Right ventricle myocardium inferior (tissue), 1 donor: ENCODE measurements at regions not wholly inside any gene's neighbourhood (a gene's known extent, or its start where the extent isn't known, plus 50 kb on each side); places are given as distances from the start of the nearest gene placed in this dataset.

Experiments
- ATAC-seq: fragments of 200-7000 bp; cut with Tn5 transposase; one replicate; pipeline ENCODE4 v1.9.1; 2020; ENCODE audit warnings: mild to moderate bottlenecking, moderate library complexity
- DNase-seq: peaks from one replicate; pipeline ENCODE4 v3.0.0; 2021; ENCODE audit errors: missing footprints
- intact Hi-C: fragments of 100-400 bp; cut with DNase I; formaldehyde crosslinking; loops from one replicate; pipeline ENCODE4 v1.11.0; 2022
- donor health status: DM: no; HTN: yes; CAD: no; lungs with severe emphysema.

GRCh38 chr4:38189445-38189844 lies 229.2 kb downstream of the PTTG2 start:
- no peak for ATAC-seq
- no peak for DNase-seq
- intact Hi-C loops: no loop called here

- ATAC-seq: peak; percentile 92
- DNase-seq: no peak
- intact Hi-C loops: loop anchor here (5.0 kb wide), 1 partner anchor 127 kb away; no protein-coding TSS in a partner anchor
Observed at GRCh38 chr4:38190717-38191178, 230.6 kb downstream of the PTTG2 start.

GRCh38 chr4:38192516-38192915 lies 232.3 kb downstream of the PTTG2 start:
- ATAC-seq (no peak), DNase-seq (no peak)
- intact Hi-C loops: loop anchor here (5.0 kb wide), 1 partner anchor 125 kb away; no protein-coding TSS in a partner anchor

- DNase-seq (no peak), ATAC-seq (no peak)
- intact Hi-C loops: loop anchor here (5.0 kb wide), 1 partner anchor 124 kb away; no protein-coding TSS in a partner anchor
Observed at GRCh38 chr4:38193236-38193863, 233.2 kb downstream of the PTTG2 start.

- no peak for ATAC-seq
- no peak for DNase-seq
- intact Hi-C loops: loop anchor here (5.0 kb wide), 1 partner anchor 123 kb away; no protein-coding TSS in a partner anchor
Observed at GRCh38 chr4:38194047-38194602, 233.9 kb downstream of the PTTG2 start.

GRCh38 chr4:38195486-38195885 lies 235.3 kb downstream of the PTTG2 start:
- ATAC-seq (no peak), DNase-seq (no peak)
- intact Hi-C loops: no loop called here

GRCh38 chr4:38195911-38196310 lies 235.7 kb downstream of the PTTG2 start:
- no peak for ATAC-seq
- no peak for DNase-seq
- intact Hi-C loops: no loop called here

- DNase-seq (no peak), ATAC-seq (no peak)
- intact Hi-C loops: no loop called here
Observed at GRCh38 chr4:38202242-38202641, 242.0 kb downstream of the PTTG2 start.

- DNase-seq: no peak
- ATAC-seq: no peak
- intact Hi-C loops: no loop called here
Observed at GRCh38 chr4:38203609-38204008, 243.4 kb downstream of the PTTG2 start.

GRCh38 chr4:38204339-38205035 lies 244.3 kb downstream of the PTTG2 start:
- intact Hi-C loops: no loop called here
- no peak for DNase-seq
- no peak for ATAC-seq

GRCh38 chr4:38205261-38205660 lies 245.1 kb downstream of the PTTG2 start:
- DNase-seq (no peak), ATAC-seq (no peak)
- intact Hi-C loops: no loop called here

GRCh38 chr4:38207110-38207457 lies 246.9 kb downstream of the PTTG2 start:
- intact Hi-C loops: no loop called here
- ATAC-seq: no peak
- DNase-seq: no peak

- no peak for DNase-seq
- intact Hi-C loops: no loop called here
- ATAC-seq: no peak
Observed at GRCh38 chr4:38209654-38210053, 249.5 kb downstream of the PTTG2 start.

- ATAC-seq (peak; percentile 37), DNase-seq (no peak)
- intact Hi-C loops: no loop called here
Observed at GRCh38 chr4:38210396-38211114, 250.4 kb downstream of the PTTG2 start.

GRCh38 chr4:38211885-38212284 lies 251.7 kb downstream of the PTTG2 start:
- no peak for DNase-seq
- ATAC-seq: no peak
- intact Hi-C loops: no loop called here

- no peak for ATAC-seq
- no peak for DNase-seq
- intact Hi-C loops: no loop called here
Observed at GRCh38 chr4:38213083-38213805, 253.0 kb downstream of the PTTG2 start.

GRCh38 chr4:38222892-38223291 lies 262.7 kb downstream of the PTTG2 start:
- ATAC-seq (no peak), DNase-seq (no peak)
- intact Hi-C loops: no loop called here

- DNase-seq (no peak), ATAC-seq (no peak)
- intact Hi-C loops: no loop called here
Observed at GRCh38 chr4:38223306-38223705, 263.1 kb downstream of the PTTG2 start.

GRCh38 chr4:38223782-38224236 lies 263.6 kb downstream of the PTTG2 start:
- no peak for DNase-seq
- no peak for ATAC-seq
- intact Hi-C loops: no loop called here
